ENCODE measurements at regions not wholly inside any gene's neighbourhood (a gene's known extent, or its start where the extent isn't known, plus 50 kb on each side); places are given as distances from the start of the nearest gene placed in this dataset.

GRCh38 chr13:106398289-106398688, 137.2 kb downstream of the EFNB2 start:
- TF ChIP-seq CTCF (IDR thresholded peaks at IDR 0.05; ENCODE audit: low read depth, low read length) (no peak), MYC (IDR thresholded peaks at IDR 0.05; ENCODE audit: low read depth, low read length) (no peak), POLR2A (IDR thresholded peaks at IDR 0.05; ENCODE audit: extremely low read depth, insufficient read length) (no peak)

Measured in NB4 (cell line).